ENCODE measurements at regions not wholly inside any gene's neighbourhood (a gene's known extent, or its start where the extent isn't known, plus 50 kb on each side); places are given as distances from the start of the nearest gene placed in this dataset.

DNA sequence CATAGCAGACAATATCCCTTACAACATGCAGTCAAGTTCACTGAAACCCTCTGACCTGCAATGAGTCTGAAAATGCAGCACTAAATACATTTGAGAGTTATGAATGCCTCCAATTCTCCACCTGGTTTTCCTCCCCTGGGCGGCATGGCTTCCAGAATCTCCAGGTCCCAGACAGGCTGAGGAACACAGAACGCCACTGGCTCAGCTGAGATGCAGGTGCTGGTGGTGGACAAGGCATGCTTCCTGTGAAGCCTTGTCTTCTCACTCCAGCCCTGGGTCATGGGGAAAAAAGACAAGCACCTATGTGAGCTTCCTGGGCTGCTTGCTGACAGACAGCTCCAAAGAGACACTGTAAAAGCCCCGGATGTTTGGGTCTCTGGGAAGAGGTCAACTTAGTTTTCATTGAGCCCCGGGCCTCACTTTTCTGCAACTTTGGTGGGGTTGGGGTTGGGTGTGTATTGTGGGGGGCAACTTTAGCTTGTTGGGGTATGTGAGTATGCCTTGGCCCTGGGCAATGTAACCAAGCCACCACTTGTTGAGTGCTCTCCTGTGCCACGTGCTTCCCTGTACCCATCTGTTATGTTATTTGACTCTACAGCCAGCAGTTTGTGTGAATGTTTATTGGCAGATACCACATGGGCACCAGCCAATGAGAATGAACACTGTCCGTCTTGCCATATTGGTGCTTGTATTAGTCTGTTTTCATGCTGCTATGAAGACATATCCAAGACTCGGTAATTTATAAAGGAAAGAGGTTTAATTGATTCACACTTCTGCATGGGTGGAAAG, 127.8 kb downstream of the EMX2 start:
- no peak for DNase-seq (ENCODE audit: low read depth)

- no peak for DNase-seq (ENCODE audit: low read depth)
These were observed 130.9 kb downstream of the EMX2 start for GRCh38 chr10:117673230-117674010.

DNA sequence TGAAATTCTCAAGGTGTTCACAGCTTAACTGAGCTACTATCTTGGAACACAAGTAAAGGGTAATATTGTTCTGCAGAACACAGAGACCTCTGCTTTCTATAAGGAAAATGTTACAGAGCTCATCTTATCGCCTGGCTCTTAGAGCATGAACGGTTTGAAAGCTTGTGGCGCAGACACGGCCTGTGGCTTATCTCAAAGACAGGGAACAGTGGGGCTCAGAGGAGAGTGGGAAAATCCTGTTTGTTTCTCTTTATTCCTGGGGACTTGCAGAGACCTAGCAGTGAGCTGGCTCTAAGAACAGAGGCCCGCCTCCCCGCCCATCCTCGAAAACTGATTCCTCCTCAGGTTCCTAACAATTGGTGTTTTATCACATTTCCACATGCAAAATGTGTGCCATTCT, 131.7 kb downstream of the EMX2 start:
- DNase-seq (ENCODE audit: low read depth), result no peak

DNA sequence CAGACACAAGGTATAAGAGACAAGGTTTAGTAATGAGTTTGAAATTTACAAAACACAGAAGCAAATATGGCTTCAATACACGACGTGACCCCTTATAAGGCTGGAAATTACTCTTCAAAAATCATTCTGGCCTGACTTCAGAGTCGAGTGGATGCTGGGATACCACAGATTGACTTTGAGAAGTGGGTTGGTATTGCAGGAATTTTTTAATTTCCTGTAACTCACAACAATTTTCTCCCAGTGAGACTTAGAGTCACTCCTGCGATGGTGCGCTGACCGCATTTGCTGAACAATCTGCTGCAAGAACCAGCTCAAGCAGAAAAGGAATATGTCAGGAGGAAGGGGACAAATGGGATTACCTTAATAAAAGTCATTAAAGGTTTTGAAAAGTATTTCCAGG, 132.1 kb downstream of the EMX2 start:
- DNase-seq (ENCODE audit: low read depth), result no peak

- no peak for DNase-seq (ENCODE audit: low read depth)
These were observed 133.0 kb downstream of the EMX2 start for GRCh38 chr10:117675514-117676055.

- no peak for DNase-seq (ENCODE audit: low read depth)
These were observed 134.7 kb downstream of the EMX2 start for GRCh38 chr10:117677239-117677638.

- DNase-seq (ENCODE audit: low read depth), result no peak
These were observed 135.4 kb downstream of the EMX2 start for GRCh38 chr10:117677890-117678500.

GRCh38 chr10:117680601-117681000, 138.1 kb downstream of the EMX2 start:
- no peak for DNase-seq (ENCODE audit: low read depth)

GRCh38 chr10:117681104-117681503, 138.6 kb downstream of the EMX2 start:
- DNase-seq (ENCODE audit: low read depth), result no peak

DNA sequence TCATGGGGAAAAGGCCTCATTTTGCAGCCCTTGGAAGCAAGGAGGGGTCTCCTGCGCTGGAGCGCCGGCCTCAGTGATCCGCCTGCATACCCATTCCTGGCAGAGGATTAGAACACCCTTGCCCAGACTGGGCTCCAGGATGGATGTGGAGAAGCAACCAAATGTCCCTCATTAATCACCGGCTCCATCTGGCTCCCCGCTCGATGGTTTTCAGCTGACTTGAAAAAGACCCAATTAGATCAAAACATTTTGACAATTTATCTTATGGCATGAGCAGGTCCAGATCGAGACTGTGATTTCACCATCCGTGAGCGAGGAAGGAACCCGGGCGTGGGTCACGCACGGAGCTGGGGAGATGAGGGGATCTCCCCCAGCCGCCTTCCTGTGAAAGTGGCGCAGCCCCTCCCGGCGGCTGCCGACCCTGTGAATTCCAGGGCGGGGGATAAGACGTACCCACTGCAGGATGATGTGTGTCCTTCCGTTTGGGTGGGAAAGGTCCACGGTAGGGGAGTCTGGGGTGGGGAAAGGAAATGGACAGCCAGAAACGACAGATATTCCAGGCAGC, 141.6 kb downstream of the EMX2 start:
- DNase-seq (ENCODE audit: low read depth), result no peak

- DNase-seq (ENCODE audit: low read depth), result no peak
These were observed 142.2 kb downstream of the EMX2 start for GRCh38 chr10:117684672-117685211.

- no peak for DNase-seq (ENCODE audit: low read depth)
These were observed 142.9 kb downstream of the EMX2 start for GRCh38 chr10:117685431-117685830.

GRCh38 chr10:117686606-117687005, 144.1 kb downstream of the EMX2 start:
- no peak for DNase-seq (ENCODE audit: low read depth)

GRCh38 chr10:117688358-117688757, 145.8 kb downstream of the EMX2 start:
- DNase-seq (ENCODE audit: low read depth), result no peak

GRCh38 chr10:117689566-117689965, 147.0 kb downstream of the EMX2 start:
- DNase-seq (ENCODE audit: low read depth), result no peak

GRCh38 chr10:117690359-117690758, 147.8 kb downstream of the EMX2 start:
- no peak for DNase-seq (ENCODE audit: low read depth)

- no peak for DNase-seq (ENCODE audit: low read depth)
These were observed 151.6 kb downstream of the EMX2 start for GRCh38 chr10:117694190-117694589.

GRCh38 chr10:117697402-117697801, 154.9 kb downstream of the EMX2 start:
- DNase-seq (ENCODE audit: low read depth), result no peak

GRCh38 chr10:117698809-117699208, 156.3 kb downstream of the EMX2 start:
- no peak for DNase-seq (ENCODE audit: low read depth)

GRCh38 chr10:117699436-117700075, 157.0 kb downstream of the EMX2 start:
- DNase-seq (ENCODE audit: low read depth), result no peak

DNA sequence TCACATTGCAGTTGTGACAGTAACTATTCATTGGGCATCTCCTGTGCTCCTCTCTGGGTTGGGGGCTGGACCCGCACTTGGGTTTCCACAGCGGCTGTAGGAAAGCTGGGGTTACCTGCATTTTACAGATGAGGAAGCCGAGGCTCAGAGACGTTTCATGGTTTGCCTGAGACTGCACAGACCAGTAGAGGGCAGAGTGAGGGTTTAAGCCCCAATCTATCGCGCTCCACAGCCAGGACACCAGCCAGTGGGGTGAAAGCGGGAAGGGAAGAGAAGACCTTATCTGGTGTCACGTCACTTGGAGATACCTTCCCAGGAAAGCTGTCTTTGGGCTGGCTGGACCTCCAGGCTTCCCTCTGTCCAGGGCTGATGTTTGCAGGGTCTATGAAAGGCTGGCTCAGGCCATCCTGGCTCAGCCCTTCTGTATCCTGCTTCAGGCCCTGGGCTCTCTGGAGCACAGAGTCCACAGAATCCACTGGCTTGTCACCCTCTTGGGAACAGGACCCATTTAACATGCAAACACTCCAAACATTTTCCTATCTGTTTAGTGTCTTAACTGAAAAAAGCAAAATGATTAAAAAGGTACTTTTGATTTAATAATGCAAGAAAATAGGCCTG, 167.7 kb downstream of the EMX2 start:
- DNase-seq (ENCODE audit: low read depth), result no peak

All from LHCN-M2 (cell line).